CMK (cell line): ENCODE measurements at regions not wholly inside any gene's neighbourhood (a gene's known extent, or its start where the extent isn't known, plus 50 kb on each side); places are given as distances from the start of the nearest gene placed in this dataset.
"Not testable (repeated sequence)": the region's sequence is repeated elsewhere in the genome, so short reads cannot be mapped to it uniquely, and the experiment has no call there.

Source experiments
- DNase-seq: peaks from one replicate; pipeline ENCODE4 v3.0.0-alpha.2; 2010; ENCODE audit warnings: low read depth

DNA sequence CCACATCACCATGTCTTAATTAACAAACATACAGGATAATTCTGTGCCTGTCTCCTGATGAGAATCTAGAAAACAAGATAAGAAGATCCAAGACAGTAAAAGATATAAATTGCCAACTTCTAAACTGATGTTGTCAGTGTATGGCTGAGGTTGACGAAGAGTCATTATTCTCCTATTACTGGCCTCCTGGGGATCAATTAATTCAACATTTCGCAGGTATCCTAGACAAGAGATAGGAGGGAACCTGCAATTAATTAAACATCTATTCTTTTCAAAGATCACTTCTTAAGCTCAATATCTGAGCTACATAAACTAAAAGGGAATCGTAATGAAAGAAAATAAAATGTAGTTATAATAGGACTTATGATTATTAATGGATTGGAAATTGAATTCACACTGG is 232.0 kb upstream of the GRIA1 start:
- no peak for DNase-seq

- no peak for DNase-seq
Measured at GRCh38 chr5:153267506-153267905, 223.0 kb upstream of the GRIA1 start.

GRCh38 chr5:153275695-153276094 is 214.8 kb upstream of the GRIA1 start:
- DNase-seq, result no peak

DNA sequence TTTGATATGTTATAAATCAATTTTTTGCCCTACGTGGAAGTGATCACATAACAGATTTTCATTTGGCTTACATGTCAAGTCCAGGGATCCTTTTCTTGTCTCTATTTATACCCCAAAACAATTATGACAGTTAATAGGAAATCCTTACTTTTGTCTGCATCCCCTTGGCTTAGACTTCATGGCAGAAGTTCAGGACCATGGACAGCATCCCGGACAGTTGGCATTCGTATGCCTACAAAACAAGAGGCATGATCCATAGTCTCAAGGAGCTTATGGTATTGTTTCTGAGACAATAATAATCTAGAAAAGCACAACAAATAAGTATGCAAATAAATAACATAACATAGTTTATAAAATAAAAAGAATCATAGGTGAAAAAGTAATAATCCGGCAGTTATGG is 214.3 kb upstream of the GRIA1 start:
- DNase-seq, result no peak

DNA sequence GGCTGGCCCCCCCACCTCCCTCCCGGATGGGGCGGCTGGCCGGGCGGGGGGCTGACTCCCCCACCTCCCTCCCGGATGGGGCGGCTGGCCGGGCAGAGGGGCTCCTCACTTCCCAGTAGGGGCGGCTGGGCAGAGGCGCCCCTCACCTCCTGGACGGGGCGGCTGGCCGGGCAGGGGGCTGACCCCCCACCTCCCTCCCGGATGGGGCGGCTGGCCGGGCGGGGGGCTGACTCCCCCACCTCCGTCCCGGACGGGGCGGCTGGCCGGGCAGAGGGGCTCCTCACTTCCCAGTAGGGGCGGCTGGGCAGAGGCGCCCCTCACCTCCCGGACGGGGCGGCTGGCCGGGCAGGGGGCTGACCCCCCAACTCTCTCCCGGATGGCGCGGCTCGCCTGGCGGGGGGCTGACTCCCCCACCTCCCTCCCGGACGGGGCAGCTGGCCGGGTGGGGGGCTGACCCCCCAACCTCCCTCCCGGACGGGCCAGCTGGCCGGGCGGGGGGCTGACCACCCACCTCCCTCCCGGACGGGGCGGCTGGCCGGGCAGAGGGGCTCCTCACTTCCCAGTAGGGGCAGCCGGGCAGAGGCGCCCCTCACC is 194.1 kb upstream of the GRIA1 start:
- DNase-seq, result not testable (repeated sequence)

- no peak for DNase-seq
Measured at GRCh38 chr5:153299891-153300290, 190.6 kb upstream of the GRIA1 start.

- DNase-seq, result no peak
Measured at GRCh38 chr5:153308282-153308681, 182.2 kb upstream of the GRIA1 start.

GRCh38 chr5:153318556-153318955 is 171.9 kb upstream of the GRIA1 start:
- DNase-seq, result no peak

- DNase-seq, result no peak
Measured at GRCh38 chr5:153321478-153321877, 169.0 kb upstream of the GRIA1 start.

DNA sequence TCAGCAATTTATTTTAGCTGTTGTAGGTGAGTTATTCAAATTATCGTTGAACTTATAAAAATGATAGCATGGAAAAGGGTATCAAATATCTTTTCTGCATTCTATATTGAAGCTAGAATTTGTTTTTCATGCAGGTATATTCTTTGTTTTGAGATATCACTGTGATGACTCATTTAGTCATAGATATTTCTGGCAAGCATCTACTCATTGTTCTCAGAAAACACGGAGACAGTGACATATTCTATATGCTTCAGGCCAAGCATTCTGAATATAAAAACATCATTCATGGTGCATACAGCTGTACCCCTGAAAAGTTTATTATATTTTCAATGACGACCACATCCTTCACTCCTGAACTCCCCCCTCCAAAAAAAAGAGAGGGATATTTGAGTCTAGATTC is 150.3 kb upstream of the GRIA1 start:
- DNase-seq, result no peak

- no peak for DNase-seq
Measured at GRCh38 chr5:153340738-153341137, 149.7 kb upstream of the GRIA1 start.

- DNase-seq, result no peak
Measured at GRCh38 chr5:153342487-153342886, 148.0 kb upstream of the GRIA1 start.

- DNase-seq, result no peak
Measured at GRCh38 chr5:153347611-153348010, 142.9 kb upstream of the GRIA1 start.

GRCh38 chr5:153350175-153350883 is 140.1 kb upstream of the GRIA1 start:
- DNase-seq, result no peak

DNA sequence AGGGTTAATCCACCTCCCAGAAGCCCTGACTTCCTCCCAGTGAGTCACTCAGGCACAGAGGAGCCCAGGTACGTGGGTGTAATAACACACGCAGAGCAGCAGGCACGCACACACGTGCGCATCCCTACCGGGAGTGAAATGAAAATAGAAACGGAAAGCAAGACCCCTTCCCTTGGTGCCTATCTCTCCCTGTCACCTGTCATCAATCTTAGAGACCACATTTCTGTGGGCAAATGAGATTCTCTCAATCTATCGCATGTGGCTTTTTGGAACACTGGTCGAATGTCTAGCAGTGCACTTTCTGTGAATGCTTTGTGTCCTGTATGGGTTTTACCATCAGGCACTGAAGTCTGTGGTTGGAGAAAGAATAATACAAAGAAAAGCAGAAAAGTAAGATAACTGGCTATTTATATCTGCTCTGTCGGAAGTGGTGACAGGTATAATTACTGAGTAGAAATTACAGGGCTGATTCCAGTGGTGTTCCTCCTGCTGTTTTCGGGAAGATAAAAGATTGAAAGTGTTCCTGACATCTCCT is 137.7 kb upstream of the GRIA1 start:
- DNase-seq, result no peak

DNA sequence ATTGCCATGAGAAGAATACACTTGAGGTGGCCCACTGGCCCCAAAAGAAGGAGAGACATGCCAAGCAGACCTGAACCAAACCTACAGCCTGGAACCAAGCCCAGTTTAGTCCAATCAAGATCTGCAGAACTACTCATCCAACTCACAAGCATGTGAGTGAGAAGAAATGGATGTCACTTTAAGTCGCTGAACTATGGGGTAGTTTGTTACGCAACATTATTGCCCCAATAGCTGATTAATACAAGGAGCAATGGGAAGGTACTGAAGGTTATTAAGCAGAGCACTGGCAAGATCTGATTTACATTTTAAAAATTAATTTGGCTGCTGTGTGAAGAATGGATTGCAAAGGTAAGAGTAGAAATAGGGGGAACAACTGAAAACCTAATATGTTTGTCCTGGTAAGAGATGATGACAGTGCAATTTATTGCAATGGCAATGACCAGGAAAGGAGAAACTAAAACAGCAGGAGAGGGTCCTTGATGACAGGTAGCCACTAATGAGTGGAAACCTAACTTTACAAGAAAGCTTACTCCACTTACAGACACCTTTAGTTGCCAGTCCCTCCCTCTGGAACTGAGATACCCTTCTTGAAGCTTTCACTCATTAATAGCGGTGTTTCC is 132.9 kb upstream of the GRIA1 start:
- no peak for DNase-seq

DNA sequence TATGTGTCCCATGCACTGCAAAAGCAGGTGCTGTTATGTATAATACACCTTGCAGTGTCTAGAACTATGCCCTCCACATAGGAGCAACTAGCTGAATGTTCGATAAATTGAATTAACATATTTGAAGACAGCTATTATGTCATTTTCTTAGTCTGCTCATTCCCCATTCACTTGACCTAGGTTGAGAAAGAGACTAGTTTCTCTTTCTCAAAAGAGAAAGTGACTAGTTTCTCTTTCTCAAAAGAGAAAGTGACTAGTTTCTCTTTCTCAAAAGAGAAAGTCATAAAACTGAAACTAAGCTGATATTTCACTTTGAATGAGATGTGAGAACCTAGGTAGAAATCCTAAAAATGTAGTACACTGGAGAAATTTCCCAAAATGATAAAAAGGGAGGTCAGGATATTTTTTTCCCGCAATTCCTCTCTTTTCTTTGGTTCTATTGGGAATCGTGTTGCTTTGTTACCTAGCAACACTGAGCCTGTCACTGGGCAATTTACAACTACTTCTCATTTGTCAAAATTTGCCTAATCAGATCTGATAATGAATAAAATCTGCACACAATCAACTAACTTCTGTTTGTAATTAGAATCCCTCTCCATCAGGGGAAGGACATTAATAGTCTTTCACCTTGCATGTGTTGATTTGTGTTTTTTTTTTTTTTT is 132.0 kb upstream of the GRIA1 start:
- DNase-seq, result no peak

DNA sequence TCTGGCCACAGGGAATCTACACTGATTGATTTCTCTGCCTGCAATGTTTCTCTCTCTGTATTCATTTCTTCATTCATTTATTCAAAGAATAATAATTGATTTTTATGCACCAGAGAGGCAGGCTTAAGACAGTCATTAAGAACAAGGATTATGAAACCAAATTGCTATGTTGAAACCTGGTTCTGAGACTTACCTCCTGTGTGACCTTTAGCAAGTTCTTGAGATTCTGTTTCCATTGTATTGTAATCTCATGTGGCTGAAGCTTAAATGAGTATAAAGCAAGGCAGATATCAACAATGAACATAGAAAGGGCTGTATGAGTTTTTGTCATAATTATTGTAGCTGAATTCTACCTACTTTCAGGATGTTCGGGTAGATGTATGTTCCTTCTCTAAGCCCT is 129.6 kb upstream of the GRIA1 start:
- DNase-seq, result no peak

DNA sequence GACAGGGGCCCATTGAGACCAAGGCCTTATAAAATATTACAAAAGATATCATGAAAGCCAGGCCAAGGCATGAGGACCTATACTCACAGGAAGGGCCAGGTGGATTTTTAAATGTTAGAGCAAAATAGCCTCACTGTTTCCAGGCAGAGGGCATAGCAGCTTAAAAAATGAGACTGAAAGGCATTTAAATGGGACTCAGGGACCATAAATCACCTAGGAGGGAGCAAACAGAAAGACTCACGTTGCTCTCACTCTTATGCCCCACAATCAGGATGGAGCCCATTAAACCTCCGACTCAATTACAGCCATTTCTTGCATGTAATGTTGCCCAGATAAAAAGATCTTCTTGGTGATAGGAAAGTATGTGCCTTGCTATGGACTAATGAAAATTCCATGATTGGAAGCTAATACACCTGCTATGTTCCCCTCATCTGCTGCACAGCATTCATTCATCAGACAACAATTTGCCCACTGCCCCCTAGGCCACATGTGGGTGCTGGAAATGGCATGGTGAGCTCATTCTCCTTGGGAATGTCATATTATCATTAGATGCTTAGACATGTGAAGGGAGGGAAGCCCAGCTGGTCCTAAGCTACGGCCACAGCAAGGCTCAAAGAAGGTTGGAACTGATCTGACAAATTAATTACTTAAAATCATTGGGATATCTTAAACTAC is 128.6 kb upstream of the GRIA1 start:
- DNase-seq, result no peak

- no peak for DNase-seq
Measured at GRCh38 chr5:153365547-153365946, 124.9 kb upstream of the GRIA1 start.

- DNase-seq, result no peak
Measured at GRCh38 chr5:153367466-153367865, 123.0 kb upstream of the GRIA1 start.

DNA sequence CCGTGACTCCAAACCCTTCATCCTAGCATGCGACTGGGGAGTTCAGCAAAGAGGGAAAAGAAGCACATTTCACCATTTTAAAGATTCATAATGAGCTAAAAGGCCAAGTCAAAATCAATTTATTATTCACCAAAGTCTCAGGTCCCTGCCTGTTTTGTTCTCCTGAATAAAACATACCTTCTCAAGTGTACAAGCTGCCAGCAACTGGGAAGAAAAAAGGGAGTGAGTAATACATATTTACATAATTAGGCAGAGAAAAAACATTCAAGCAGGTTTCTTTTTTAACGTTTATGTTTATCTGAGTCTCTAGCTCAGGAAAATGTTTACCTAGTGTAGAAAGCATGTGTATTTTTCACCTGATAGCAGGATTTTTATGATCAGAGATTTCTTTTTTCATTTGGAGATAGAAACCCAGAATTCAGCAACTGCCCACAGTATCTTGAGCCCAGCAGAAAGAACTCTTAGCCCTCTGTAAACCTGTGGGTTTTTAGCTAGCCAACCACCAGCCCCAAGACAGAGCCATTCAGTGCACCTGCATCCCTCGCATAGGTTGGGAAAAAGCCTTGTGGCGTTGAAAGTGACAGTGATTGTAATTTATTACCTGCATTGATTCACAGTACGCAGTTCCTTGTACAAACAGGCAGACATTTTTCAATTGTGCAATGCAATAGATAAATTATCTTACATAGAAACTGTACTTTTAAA is 117.9 kb upstream of the GRIA1 start:
- DNase-seq, result no peak
